BLaER1 treated with 17β-estradiol and CSF1 and Interleukin-3, amounts not matched to agents 10 nM and 100 nM (cell line): ENCODE measurements at regions not wholly inside any gene's neighbourhood (a gene's known extent, or its start where the extent isn't known, plus 50 kb on each side); places are given as distances from the start of the nearest gene placed in this dataset.

Experiments
- H3K27ac ChIP-seq, 11 experiments: shearing (Covaris generic); formaldehyde crosslinking; 2 replicates each; pipeline ENCODE4 v1.8.1; 2022
- H3K27me3 ChIP-seq, 11 experiments: shearing (Covaris generic); formaldehyde crosslinking; 2 replicates each; pipeline ENCODE4 v1.8.1; 2022
- H3K36me3 ChIP-seq, 11 experiments: shearing (Covaris generic); formaldehyde crosslinking; 2 replicates each; pipeline ENCODE4 v1.8.1; 2022
- H3K4me1 ChIP-seq, 10 experiments: shearing (Covaris generic); formaldehyde crosslinking; 2 replicates each; pipeline ENCODE4 v1.8.1; 2022
- H3K4me2 ChIP-seq, 11 experiments: shearing (Covaris generic); formaldehyde crosslinking; 2 replicates each; pipeline ENCODE4 v1.8.1; 2022
- H3K4me3 ChIP-seq, 10 experiments: shearing (Covaris generic); formaldehyde crosslinking; 2 replicates each; pipeline ENCODE4 v1.8.1; 2022
- H3K9ac ChIP-seq, 11 experiments: shearing (Covaris generic); formaldehyde crosslinking; 2 replicates each; pipeline ENCODE4 v1.8.1; 2022
- H3K9me3 ChIP-seq, 11 experiments: shearing (Covaris generic); formaldehyde crosslinking; replicated peaks in 1 of 11; 2 replicates each; pipeline ENCODE4 v1.8.1; 2022
- H4K20me1 ChIP-seq, 11 experiments: shearing (Covaris generic); formaldehyde crosslinking; 2 replicates each; pipeline ENCODE4 v1.8.1; 2022
- Cebpa-rat ChIP-seq, 11 experiments: shearing (Covaris generic); IDR thresholded peaks; 2 replicates each; pipeline ENCODE4 v1.8.1; 2022

- no peak overlapping the region for H3K4me3 ChIP-seq
- no peak overlapping the region for H3K4me2 ChIP-seq
Observed at GRCh38 chr11:134761386-134761785, 349.3 kb upstream of the B3GAT1 start.

DNA sequence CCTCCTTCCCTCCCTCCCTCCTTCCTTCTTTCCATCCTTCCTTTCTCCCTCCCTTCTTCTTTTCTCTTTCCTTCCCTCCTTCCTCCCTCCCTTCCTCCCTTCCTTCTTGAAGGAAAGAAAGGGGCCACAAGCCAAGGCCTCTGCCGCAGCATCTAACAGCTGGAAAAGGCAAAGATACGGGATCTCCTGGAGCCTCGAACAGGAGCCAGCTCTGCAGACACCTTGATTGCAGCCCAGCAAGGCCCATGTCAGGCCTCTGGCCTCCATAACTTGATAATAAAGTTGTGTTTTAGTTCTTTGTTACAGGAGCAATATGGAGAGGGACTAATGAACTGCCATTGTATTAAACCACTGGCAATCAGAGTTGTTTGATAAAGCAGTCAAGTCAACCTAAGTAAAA lies 348.9 kb upstream of the B3GAT1 start:
- Histone ChIP-seq H3K4me3 (no peak overlapping the region), H3K4me2 (no peak overlapping the region), H3K9ac (no peak overlapping the region), H3K4me1 (peaks cover 0 to 11% (median 6%) of the 10 kb centered on the region in 10 experiments; a peak in 12 of 20 replicates), H4K20me1 (0 out of 22 replicates have a peak, but pooled peaks cover 0 to 4% (median 0%) of the 10 kb centered on the region in 11 experiments), H3K9me3 (no peaks in the 10 kb centered on the region), H3K36me3 (no peaks in the 10 kb centered on the region), H3K27me3 (no peaks in the 10 kb centered on the region), H3K27ac (no peak overlapping the region)
- TF ChIP-seq Cebpa-rat (IDR thresholded peaks at IDR 0.05) = no peak

More at GRCh38 chr11:134761386-134761785, 349.3 kb upstream of the B3GAT1 start:
- H4K20me1 ChIP-seq = 0 out of 22 replicates have a peak, but pooled peaks cover 0 to 4% (median 0%) of the 10 kb centered on the region in 11 experiments
- no peaks in the 10 kb centered on the region for H3K36me3 ChIP-seq
- H3K9me3 ChIP-seq = no peaks in the 10 kb centered on the region
- no peak overlapping the region for H3K27ac ChIP-seq
- H3K27me3 ChIP-seq = no peaks in the 10 kb centered on the region
- no peak for TF ChIP-seq Cebpa-rat (IDR thresholded peaks at IDR 0.05)
- H3K4me1 ChIP-seq = peaks cover 0 to 11% (median 7%) of the 10 kb centered on the region in 10 experiments; a peak in 12 of 20 replicates
- H3K9ac ChIP-seq = no peak overlapping the region

DNA sequence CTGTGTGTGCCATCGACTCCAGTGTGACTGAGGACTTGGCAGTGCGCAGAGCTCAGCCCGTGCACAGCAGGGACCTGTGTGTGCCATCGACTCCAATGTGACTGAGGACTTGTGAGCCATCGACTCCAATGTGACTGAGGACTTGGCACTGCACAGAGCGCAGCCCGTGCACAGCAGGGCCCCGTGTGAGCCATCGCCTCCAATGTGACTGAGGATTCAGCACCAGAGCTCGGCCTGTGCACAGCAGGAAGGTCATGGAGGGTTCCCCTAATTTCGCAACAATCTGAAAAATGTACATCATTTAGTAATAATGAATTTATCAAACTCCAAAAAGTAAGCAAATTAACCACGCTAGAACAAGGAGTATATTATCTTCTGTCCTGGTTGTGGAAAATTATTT lies 348.3 kb upstream of the B3GAT1 start:
- Histone ChIP-seq H3K9me3 (no peaks in the 10 kb centered on the region), H3K4me2 (no peak overlapping the region), H3K4me3 (no peak overlapping the region), H3K27me3 (no peaks in the 10 kb centered on the region), H3K27ac (no peak overlapping the region), H3K4me1 (peaks cover 0 to 9% (median 0%) of the 10 kb centered on the region in 10 experiments; a peak in 3 of 20 replicates), H3K9ac (no peak overlapping the region), H3K36me3 (no peaks in the 10 kb centered on the region), H4K20me1 (0 out of 22 replicates have a peak, but pooled peaks cover 0 to 4% (median 0%) of the 10 kb centered on the region in 11 experiments)
- TF ChIP-seq Cebpa-rat (IDR thresholded peaks at IDR 0.05) = peak in 1 of 11 experiments; percentile 55; a peak in 1 of 22 replicates

GRCh38 chr11:134759855-134760254 lies 347.8 kb upstream of the B3GAT1 start:
- no peak for TF ChIP-seq Cebpa-rat (IDR thresholded peaks at IDR 0.05)
- Histone ChIP-seq H4K20me1 (0 out of 22 replicates have a peak, but pooled peaks cover 0 to 4% (median 0%) of the 10 kb centered on the region in 11 experiments), H3K9me3 (no peaks in the 10 kb centered on the region), H3K4me3 (no peak overlapping the region), H3K4me1 (peaks cover 0 to 9% (median 0%) of the 10 kb centered on the region in 10 experiments; a peak in 1 of 20 replicates), H3K27ac (no peak overlapping the region), H3K27me3 (no peaks in the 10 kb centered on the region), H3K4me2 (no peak overlapping the region), H3K9ac (no peak overlapping the region), H3K36me3 (no peaks in the 10 kb centered on the region)

GRCh38 chr11:134759274-134759673 lies 347.2 kb upstream of the B3GAT1 start:
- no peak for TF ChIP-seq Cebpa-rat (IDR thresholded peaks at IDR 0.05)
- Histone ChIP-seq H3K4me1 (peaks cover 0 to 9% (median 0%) of the 10 kb centered on the region in 10 experiments; a peak in 1 of 20 replicates), H3K36me3 (no peaks in the 10 kb centered on the region), H3K9me3 (no peaks in the 10 kb centered on the region), H4K20me1 (0 out of 22 replicates have a peak, but pooled peaks cover 0 to 4% (median 0%) of the 10 kb centered on the region in 11 experiments), H3K9ac (no peak overlapping the region), H3K4me3 (no peak overlapping the region), H3K27me3 (no peaks in the 10 kb centered on the region), H3K27ac (no peak overlapping the region), H3K4me2 (no peak overlapping the region)

DNA sequence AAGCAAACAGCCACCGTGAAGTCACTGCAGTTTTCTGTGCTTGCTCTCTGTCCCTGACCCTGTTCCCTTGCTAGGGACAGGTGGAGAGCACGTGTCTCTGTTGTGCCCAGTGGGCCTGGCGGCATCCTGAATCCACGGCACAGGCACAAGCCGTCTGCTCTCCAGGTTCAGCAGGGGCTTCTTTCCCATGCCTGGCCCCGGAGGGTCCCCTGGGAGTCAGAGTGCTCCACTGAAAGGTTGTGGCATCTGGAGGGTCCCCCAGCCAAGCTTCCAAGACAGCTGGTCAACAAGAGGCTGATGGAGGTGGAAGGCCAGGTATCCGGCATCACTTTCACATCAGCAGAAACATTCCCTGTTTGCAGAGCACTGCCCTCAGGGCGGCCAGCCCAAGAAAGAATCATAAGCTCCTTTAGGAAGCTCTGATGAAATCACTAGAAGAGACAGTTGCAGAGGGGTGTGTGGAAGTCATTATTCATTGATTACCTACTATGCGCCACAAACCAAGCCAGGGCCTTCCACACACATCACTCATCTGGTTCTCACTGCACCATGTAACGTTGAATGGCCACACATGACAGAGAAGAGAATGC lies 346.4 kb upstream of the B3GAT1 start:
- H3K4me2 ChIP-seq = no peak overlapping the region
- H3K27ac ChIP-seq = no peak overlapping the region
- H4K20me1 ChIP-seq = peaks cover 0 to 4% (median 0%) of the 10 kb centered on the region in 11 experiments; a peak in 1 of 22 replicates
- no peak overlapping the region for H3K9ac ChIP-seq
- H3K9me3 ChIP-seq = no peaks in the 10 kb centered on the region
- H3K4me3 ChIP-seq = no peak overlapping the region
- H3K36me3 ChIP-seq = no peaks in the 10 kb centered on the region
- H3K27me3 ChIP-seq = no peaks in the 10 kb centered on the region
- no peak for TF ChIP-seq Cebpa-rat (IDR thresholded peaks at IDR 0.05)
- peaks cover 0 to 13% (median 1%) of the 10 kb centered on the region in 10 experiments; a peak in 7 of 20 replicates for H3K4me1 ChIP-seq

GRCh38 chr11:134757633-134758032 lies 345.6 kb upstream of the B3GAT1 start:
- Histone ChIP-seq H3K27me3 (no peaks in the 10 kb centered on the region), H4K20me1 (peaks cover 0 to 4% (median 0%) of the 10 kb centered on the region in 11 experiments; a peak in 1 of 22 replicates), H3K4me2 (no peak overlapping the region), H3K36me3 (no peaks in the 10 kb centered on the region), H3K4me3 (no peak overlapping the region), H3K27ac (no peak overlapping the region), H3K9me3 (no peaks in the 10 kb centered on the region), H3K9ac (no peak overlapping the region), H3K4me1 (peaks cover 0 to 19% (median 8%) of the 10 kb centered on the region in 10 experiments; a peak in 9 of 20 replicates)
- TF ChIP-seq Cebpa-rat (IDR thresholded peaks at IDR 0.05) = no peak

DNA sequence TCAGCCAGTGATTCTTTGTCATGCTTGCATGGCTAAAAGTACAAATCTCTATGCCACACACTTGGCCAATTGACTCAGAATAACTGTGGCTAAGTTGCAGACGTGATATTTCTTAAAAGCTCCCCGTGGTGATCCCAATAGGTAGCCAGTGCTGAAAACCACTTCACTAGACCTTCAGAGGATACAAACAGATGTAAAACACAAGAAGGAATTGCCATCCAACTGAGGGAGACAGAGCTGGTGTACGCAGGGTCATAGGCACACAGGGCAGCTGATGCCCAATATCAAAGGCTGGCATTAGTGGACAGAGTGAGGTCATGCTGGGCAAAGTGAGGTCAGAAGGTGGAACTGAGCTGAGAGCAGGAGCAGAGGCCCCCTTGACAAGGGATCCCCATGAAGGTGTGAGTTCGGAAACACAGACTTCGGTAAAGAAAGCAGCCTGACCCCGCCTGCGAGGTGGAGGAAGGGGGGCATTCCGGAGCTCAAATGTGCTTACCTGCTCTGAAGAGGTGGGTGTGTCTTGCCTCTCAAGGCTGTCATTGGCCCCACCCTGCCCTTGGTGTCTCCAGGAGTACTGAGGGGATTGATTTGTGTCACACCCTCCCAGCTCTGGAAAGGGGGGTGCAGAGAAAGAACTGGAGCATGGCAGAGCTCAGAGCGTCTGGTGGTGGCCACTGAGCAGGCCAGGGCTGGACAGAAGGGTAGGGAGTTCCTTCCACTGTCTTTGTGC lies 344.9 kb upstream of the B3GAT1 start:
- Histone ChIP-seq H3K36me3 (no peaks in the 10 kb centered on the region), H3K27ac (no peak overlapping the region; a peak in 1 of 22 replicates), H3K27me3 (no peaks in the 10 kb centered on the region), H3K9me3 (no peaks in the 10 kb centered on the region), H4K20me1 (peaks cover 0 to 4% (median 0%) of the 10 kb centered on the region in 11 experiments; a peak in 1 of 22 replicates), H3K4me1 (peaks cover 0 to 19% (median 8%) of the 10 kb centered on the region in 10 experiments; a peak in 9 of 20 replicates), H3K4me3 (no peak overlapping the region), H3K4me2 (0 out of 22 replicates have a peak overlapping the region, but pooled peaks of 1 of the 11 experiments have one; percentile 10), H3K9ac (no peak overlapping the region)
- no peak for TF ChIP-seq Cebpa-rat (IDR thresholded peaks at IDR 0.05)

GRCh38 chr11:134755535-134755934 lies 343.5 kb upstream of the B3GAT1 start:
- Histone ChIP-seq H3K4me3 (no peak overlapping the region), H3K36me3 (no peaks in the 10 kb centered on the region), H3K9me3 (no peaks in the 10 kb centered on the region), H3K4me2 (0 out of 22 replicates have a peak overlapping the region, but pooled peaks of 1 of the 11 experiments have one; percentile 2), H3K9ac (no peak overlapping the region; a peak in 1 of 22 replicates), H4K20me1 (peaks cover 0 to 4% (median 0%) of the 10 kb centered on the region in 11 experiments; a peak in 1 of 22 replicates), H3K27ac (peak overlapping the region in 1 of 11 experiments; percentile 11; a peak in 1 of 22 replicates), H3K27me3 (no peaks in the 10 kb centered on the region), H3K4me1 (peaks cover 0 to 25% (median 15%) of the 10 kb centered on the region in 10 experiments; a peak in 13 of 20 replicates)
- TF ChIP-seq Cebpa-rat (IDR thresholded peaks at IDR 0.05) = no peak
